ENCODE measurements at regions not wholly inside any gene's neighbourhood (a gene's known extent, or its start where the extent isn't known, plus 50 kb on each side); places are given as distances from the start of the nearest gene placed in this dataset.

GRCh38 chr3:178259703-178260102 is 276.5 kb upstream of the KCNMB2 start:
- no peak for FAIRE-seq

- no peak for FAIRE-seq
Observed at GRCh38 chr3:178260887-178261565, 275.2 kb upstream of the KCNMB2 start.

GRCh38 chr3:178263236-178263916 is 272.9 kb upstream of the KCNMB2 start:
- no peak for FAIRE-seq

GRCh38 chr3:178267158-178267844 is 268.9 kb upstream of the KCNMB2 start:
- FAIRE-seq: no peak

- no peak for FAIRE-seq
Observed at GRCh38 chr3:178270838-178271237, 265.4 kb upstream of the KCNMB2 start.

GRCh38 chr3:178271740-178272387 is 264.4 kb upstream of the KCNMB2 start:
- no peak for FAIRE-seq

- no peak for FAIRE-seq
Observed at GRCh38 chr3:178272841-178273240, 263.4 kb upstream of the KCNMB2 start.

GRCh38 chr3:178274711-178275110 is 261.5 kb upstream of the KCNMB2 start:
- FAIRE-seq: no peak

GRCh38 chr3:178275311-178275710 is 260.9 kb upstream of the KCNMB2 start:
- no peak for FAIRE-seq

- FAIRE-seq: no peak
Observed at GRCh38 chr3:178275793-178276192, 260.4 kb upstream of the KCNMB2 start.

GRCh38 chr3:178277605-178278004 is 258.6 kb upstream of the KCNMB2 start:
- FAIRE-seq: no peak

- no peak for FAIRE-seq
Observed at GRCh38 chr3:178283561-178283960, 252.7 kb upstream of the KCNMB2 start.

GRCh38 chr3:178284181-178284580 is 252.1 kb upstream of the KCNMB2 start:
- FAIRE-seq: no peak

- FAIRE-seq: no peak
Observed at GRCh38 chr3:178288074-178288473, 248.2 kb upstream of the KCNMB2 start.

- no peak for FAIRE-seq
Observed at GRCh38 chr3:178289544-178290160, 246.6 kb upstream of the KCNMB2 start.

GRCh38 chr3:178291574-178292370 is 244.5 kb upstream of the KCNMB2 start:
- FAIRE-seq: no peak

GRCh38 chr3:178295292-178295912 is 240.8 kb upstream of the KCNMB2 start:
- no peak for FAIRE-seq

GRCh38 chr3:178297199-178297598 is 239.0 kb upstream of the KCNMB2 start:
- FAIRE-seq: no peak

GRCh38 chr3:178297740-178298139 is 238.5 kb upstream of the KCNMB2 start:
- no peak for FAIRE-seq

GRCh38 chr3:178300441-178300959 is 235.7 kb upstream of the KCNMB2 start:
- no peak for FAIRE-seq
